ENCODE measurements at regions not wholly inside any gene's neighbourhood (a gene's known extent, or its start where the extent isn't known, plus 50 kb on each side); places are given as distances from the start of the nearest gene placed in this dataset.

DNA sequence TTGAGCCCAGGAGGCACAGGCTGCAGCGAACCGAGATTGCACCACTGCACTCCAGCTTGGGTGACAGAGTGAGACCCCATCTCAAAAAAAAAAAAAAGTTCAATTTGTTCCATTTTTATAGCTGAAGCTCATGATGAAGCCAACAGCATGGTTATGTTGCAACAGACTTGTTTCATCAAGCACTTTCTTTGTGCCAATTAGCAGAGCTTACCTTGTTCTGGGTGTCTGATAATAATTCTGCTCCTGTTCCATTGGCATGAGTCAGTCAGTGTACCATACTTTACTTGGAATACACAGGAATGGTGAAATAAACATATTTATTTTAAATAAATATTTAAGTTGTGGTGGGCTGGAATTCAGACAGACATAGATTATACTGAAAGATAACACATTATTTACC, 100.8 kb upstream of the DAAM1 start:
- Histone ChIP-seq H3K9me2 (ENCODE audit: insufficient read depth) (no peaks in the 10 kb centered on the region), H3K36me3 (ENCODE audit: control insufficient read depth in 1 of 2, insufficient read depth in 2 of 2, low read length in 2 of 2) (no peaks in the 10 kb centered on the region), H3K79me2 (ENCODE audit: insufficient read depth, low read length) (no peaks in the 10 kb centered on the region), H3K9ac (ENCODE audit: low read length) (no peak overlapping the region), H3K27me3 (ENCODE audit: insufficient read depth, low read length) (no peaks in the 10 kb centered on the region), H2AFZ (ENCODE audit: low read depth, low read length, poor library complexity, severe bottlenecking) (no peak overlapping the region), H3K9me3 (ENCODE audit: control insufficient read depth in 1 of 2, insufficient read depth in 1 of 2, low read depth in 1 of 2, low read length in 2 of 2) (no peaks in the 10 kb centered on the region), H4K20me1 (ENCODE audit: insufficient read depth) (no peaks in the 10 kb centered on the region), H3K4me3 (replicated peaks in 1 of 2; ENCODE audit: low read depth in 1 of 2, low read length in 2 of 2) (no peak overlapping the region), H3K4me2 (ENCODE audit: low read length) (no peak overlapping the region), H3K27ac (ENCODE audit: low read depth, low read length) (no peak overlapping the region), H3K4me1 (ENCODE audit: control insufficient read depth in 1 of 2, insufficient read depth in 2 of 2, low read length in 2 of 2) (no peaks in the 10 kb centered on the region)
- DNase-seq (ENCODE audit: low read depth, low spot score), result no peak
- ChIA-PET POLR2A (no interaction called here), RAD21 (ENCODE audit: low non-redundant PET in 1 of 2, low total read pairs in 2 of 2, uncharacterized antibody in 2 of 2, unreplicated experiment in 2 of 2) (no interaction called here), CTCF (no interaction called here)
- no peak for ATAC-seq
- no TSS peak for BruUV-seq (replicated peaks)
- TF ChIP-seq EZH2phosphoT487 (IDR thresholded peaks at IDR 0.05; ENCODE audit: borderline replicate concordance), result no peak
- TF ChIP-seq, protein P1, sequence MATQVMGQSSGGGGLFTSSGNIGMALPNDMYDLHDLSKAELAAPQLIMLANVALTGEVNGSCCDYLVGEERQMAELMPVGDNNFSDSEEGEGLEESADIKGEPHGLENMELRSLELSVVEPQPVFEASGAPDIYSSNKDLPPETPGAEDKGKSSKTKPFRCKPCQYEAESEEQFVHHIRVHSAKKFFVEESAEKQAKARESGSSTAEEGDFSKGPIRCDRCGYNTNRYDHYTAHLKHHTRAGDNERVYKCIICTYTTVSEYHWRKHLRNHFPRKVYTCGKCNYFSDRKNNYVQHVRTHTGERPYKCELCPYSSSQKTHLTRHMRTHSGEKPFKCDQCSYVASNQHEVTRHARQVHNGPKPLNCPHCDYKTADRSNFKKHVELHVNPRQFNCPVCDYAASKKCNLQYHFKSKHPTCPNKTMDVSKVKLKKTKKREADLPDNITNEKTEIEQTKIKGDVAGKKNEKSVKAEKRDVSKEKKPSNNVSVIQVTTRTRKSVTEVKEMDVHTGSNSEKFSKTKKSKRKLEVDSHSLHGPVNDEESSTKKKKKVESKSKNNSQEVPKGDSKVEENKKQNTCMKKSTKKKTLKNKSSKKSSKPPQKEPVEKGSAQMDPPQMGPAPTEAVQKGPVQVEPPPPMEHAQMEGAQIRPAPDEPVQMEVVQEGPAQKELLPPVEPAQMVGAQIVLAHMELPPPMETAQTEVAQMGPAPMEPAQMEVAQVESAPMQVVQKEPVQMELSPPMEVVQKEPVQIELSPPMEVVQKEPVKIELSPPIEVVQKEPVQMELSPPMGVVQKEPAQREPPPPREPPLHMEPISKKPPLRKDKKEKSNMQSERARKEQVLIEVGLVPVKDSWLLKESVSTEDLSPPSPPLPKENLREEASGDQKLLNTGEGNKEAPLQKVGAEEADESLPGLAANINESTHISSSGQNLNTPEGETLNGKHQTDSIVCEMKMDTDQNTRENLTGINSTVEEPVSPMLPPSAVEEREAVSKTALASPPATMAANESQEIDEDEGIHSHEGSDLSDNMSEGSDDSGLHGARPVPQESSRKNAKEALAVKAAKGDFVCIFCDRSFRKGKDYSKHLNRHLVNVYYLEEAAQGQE (IDR thresholded peaks at IDR 0.05; ENCODE audit: low read depth), result no peak
- intact Hi-C loops (cut with micrococcal nuclease), result no loop called here

DNA sequence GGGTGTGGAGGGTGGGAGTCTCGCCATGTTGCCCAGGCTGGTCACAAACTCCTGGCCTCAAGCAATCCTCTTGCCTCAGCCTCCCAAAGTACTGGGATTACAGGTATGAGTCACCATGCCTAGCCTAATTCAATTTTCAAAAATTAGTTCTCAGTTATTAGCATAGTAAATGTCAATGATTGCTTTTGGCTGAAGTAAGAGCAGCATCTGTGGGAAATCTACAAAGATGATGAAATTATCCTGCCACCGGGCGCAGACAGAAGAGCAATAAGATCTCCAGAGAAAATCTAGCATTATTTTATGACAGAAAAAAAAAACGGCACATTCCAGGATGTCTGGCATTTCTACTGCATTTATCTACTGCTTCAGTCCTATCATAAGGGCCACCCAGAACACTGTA, 97.9 kb upstream of the DAAM1 start:
- ChIA-PET RAD21 (ENCODE audit: low non-redundant PET in 1 of 2, low total read pairs in 2 of 2, uncharacterized antibody in 2 of 2, unreplicated experiment in 2 of 2) (no interaction called here), CTCF (no interaction called here), POLR2A (no interaction called here)
- intact Hi-C loops (cut with micrococcal nuclease), result no loop called here
- TF ChIP-seq, protein P2, sequence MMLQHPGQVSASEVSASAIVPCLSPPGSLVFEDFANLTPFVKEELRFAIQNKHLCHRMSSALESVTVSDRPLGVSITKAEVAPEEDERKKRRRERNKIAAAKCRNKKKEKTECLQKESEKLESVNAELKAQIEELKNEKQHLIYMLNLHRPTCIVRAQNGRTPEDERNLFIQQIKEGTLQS (IDR thresholded peaks at IDR 0.05), result no peak
- TF ChIP-seq CEBPB (IDR thresholded peaks at IDR 0.05; ENCODE audit: low read depth), result no peak
- TF ChIP-seq YY1 (IDR thresholded peaks at IDR 0.05; ENCODE audit: extremely low read depth, insufficient replicate concordance, low read depth, low read length), result no peak
- no peak for TF ChIP-seq FOSL1 (IDR thresholded peaks at IDR 0.05; ENCODE audit: low read depth)
- TF ChIP-seq POLR2AphosphoS5 (IDR thresholded peaks at IDR 0.05; ENCODE audit: low read depth, low read length), result no peak
- TF ChIP-seq TCF7L2 (IDR thresholded peaks at IDR 0.05; ENCODE audit: borderline replicate concordance, extremely low read depth, insufficient read depth, insufficient read length), result no peak
- TF ChIP-seq, protein P3, sequence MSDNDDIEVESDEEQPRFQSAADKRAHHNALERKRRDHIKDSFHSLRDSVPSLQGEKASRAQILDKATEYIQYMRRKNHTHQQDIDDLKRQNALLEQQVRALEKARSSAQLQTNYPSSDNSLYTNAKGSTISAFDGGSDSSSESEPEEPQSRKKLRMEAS (IDR thresholded peaks at IDR 0.05), result no peak
- TF ChIP-seq ELF1 (IDR thresholded peaks at IDR 0.05; ENCODE audit: borderline replicate concordance, low read depth), result no peak
- TF ChIP-seq, protein P4, sequence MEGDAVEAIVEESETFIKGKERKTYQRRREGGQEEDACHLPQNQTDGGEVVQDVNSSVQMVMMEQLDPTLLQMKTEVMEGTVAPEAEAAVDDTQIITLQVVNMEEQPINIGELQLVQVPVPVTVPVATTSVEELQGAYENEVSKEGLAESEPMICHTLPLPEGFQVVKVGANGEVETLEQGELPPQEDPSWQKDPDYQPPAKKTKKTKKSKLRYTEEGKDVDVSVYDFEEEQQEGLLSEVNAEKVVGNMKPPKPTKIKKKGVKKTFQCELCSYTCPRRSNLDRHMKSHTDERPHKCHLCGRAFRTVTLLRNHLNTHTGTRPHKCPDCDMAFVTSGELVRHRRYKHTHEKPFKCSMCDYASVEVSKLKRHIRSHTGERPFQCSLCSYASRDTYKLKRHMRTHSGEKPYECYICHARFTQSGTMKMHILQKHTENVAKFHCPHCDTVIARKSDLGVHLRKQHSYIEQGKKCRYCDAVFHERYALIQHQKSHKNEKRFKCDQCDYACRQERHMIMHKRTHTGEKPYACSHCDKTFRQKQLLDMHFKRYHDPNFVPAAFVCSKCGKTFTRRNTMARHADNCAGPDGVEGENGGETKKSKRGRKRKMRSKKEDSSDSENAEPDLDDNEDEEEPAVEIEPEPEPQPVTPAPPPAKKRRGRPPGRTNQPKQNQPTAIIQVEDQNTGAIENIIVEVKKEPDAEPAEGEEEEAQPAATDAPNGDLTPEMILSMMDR (IDR thresholded peaks at IDR 0.05 in 2 of 3, conservative IDR thresholded peaks at IDR 0.05 in 1 of 3; ENCODE audit: borderline replicate concordance in 1 of 3, insufficient read depth in 1 of 3, low read depth in 2 of 3, low read length in 2 of 3), result no peak
- no peak overlapping the region for H2AFZ ChIP-seq (ENCODE audit: low read depth, low read length, poor library complexity, severe bottlenecking)
- no peak overlapping the region for H3K4me2 ChIP-seq (ENCODE audit: low read length)
- no peak overlapping the region for H3K4me3 ChIP-seq (replicated peaks in 1 of 2; ENCODE audit: low read depth in 1 of 2, low read length in 2 of 2)
- H3K9me2 ChIP-seq (ENCODE audit: insufficient read depth), result no peaks in the 10 kb centered on the region; the same call in 1 of the 2 replicates
- H3K9ac ChIP-seq (ENCODE audit: low read length), result no peak overlapping the region
- no peaks in the 10 kb centered on the region for H3K36me3 ChIP-seq (ENCODE audit: control insufficient read depth in 1 of 2, insufficient read depth in 2 of 2, low read length in 2 of 2)
- no TSS peak for BruUV-seq (replicated peaks)
- H3K4me1 ChIP-seq (ENCODE audit: control insufficient read depth in 1 of 2, insufficient read depth in 2 of 2, low read length in 2 of 2), result no peaks in the 10 kb centered on the region
- no peak overlapping the region for H3K27ac ChIP-seq (ENCODE audit: low read depth, low read length)
- ATAC-seq (no peak), DNase-seq (ENCODE audit: low read depth, low spot score) (no peak)
- H4K20me1 ChIP-seq (ENCODE audit: insufficient read depth), result no peaks in the 10 kb centered on the region
- H3K27me3 ChIP-seq (ENCODE audit: insufficient read depth, low read length), result no peaks in the 10 kb centered on the region
- H3K79me2 ChIP-seq (ENCODE audit: insufficient read depth, low read length), result no peaks in the 10 kb centered on the region
- H3K9me3 ChIP-seq (ENCODE audit: control insufficient read depth in 1 of 2, insufficient read depth in 1 of 2, low read depth in 1 of 2, low read length in 2 of 2), result no peaks in the 10 kb centered on the region
